ENCODE measurements at regions not wholly inside any gene's neighbourhood (a gene's known extent, or its start where the extent isn't known, plus 50 kb on each side); places are given as distances from the start of the nearest gene placed in this dataset.
"Not testable (repeated sequence)": the region's sequence is repeated elsewhere in the genome, so short reads cannot be mapped to it uniquely, and the experiment has no call there.

DNA sequence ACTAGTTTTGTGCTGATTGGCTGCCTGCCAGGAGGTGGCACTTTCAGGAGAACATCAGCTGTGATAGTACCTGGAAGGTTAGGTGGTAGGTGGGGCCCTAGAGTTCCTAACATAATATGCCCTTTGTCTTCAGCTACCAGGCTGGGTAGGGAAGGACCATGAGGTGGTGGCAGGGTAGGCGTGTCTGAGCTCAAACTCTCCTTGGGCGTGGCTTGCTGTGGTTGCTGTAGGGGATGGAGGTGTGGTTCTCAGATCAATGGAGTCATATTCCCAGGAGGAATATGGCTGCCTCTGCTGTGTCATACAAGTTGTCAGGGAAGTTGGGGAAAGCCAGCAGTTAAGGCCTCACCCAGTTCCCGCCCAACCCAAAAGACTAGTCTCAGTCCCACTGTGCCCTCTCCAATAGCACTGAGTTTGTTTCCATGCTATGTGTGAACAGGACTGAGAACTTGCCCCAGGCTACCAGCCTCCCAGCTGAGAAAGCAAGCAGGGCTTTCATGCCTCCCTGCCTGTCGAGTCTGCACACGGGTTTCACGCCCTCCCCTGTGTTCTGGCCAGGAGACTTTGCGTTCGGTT is 107.7 kb downstream of the CHCHD4 start:
- Histone ChIP-seq H3K4me3 (no peak overlapping the region), H3K27me3 (replicated peaks; ENCODE audit: insufficient read depth) (no peaks in the 10 kb centered on the region), H3K27ac (no peak overlapping the region), H3K4me1 (ENCODE audit: control insufficient read depth in 1 of 2, low read depth in 2 of 2) (no peaks in the 10 kb centered on the region), H3K9me3 (peaks cover under 1% of the 10 kb centered on the region), H3K36me3 (no peaks in the 10 kb centered on the region)
- TF ChIP-seq, protein P1, sequence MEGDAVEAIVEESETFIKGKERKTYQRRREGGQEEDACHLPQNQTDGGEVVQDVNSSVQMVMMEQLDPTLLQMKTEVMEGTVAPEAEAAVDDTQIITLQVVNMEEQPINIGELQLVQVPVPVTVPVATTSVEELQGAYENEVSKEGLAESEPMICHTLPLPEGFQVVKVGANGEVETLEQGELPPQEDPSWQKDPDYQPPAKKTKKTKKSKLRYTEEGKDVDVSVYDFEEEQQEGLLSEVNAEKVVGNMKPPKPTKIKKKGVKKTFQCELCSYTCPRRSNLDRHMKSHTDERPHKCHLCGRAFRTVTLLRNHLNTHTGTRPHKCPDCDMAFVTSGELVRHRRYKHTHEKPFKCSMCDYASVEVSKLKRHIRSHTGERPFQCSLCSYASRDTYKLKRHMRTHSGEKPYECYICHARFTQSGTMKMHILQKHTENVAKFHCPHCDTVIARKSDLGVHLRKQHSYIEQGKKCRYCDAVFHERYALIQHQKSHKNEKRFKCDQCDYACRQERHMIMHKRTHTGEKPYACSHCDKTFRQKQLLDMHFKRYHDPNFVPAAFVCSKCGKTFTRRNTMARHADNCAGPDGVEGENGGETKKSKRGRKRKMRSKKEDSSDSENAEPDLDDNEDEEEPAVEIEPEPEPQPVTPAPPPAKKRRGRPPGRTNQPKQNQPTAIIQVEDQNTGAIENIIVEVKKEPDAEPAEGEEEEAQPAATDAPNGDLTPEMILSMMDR (IDR thresholded peaks at IDR 0.05): no peak
- ATAC-seq (ENCODE audit: insufficient number of reproducible peaks, low FRiP score, low read depth): no peak
- no peak for DNase-seq (ENCODE audit: low spot score)

DNA sequence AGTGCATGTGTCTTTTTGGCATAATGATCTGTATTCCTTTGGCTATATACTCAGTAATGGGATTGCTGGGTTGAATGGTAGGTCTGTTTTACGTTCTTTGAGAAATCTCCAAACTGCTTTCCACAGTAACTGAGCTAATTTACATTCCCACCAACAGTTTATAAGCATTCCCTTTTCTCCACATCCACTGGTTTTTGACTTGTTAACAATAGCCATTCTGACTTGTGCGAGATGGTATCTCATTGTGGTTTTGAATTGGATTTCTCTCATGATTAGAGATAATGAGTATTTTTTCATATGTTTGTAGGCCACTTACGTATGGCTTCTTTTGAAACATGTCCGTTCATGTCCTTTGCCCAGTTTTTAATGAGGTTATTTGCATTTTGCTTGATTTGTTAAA is 117.7 kb downstream of the CHCHD4 start:
- ATAC-seq (ENCODE audit: insufficient number of reproducible peaks, low FRiP score, low read depth) (no peak), DNase-seq (ENCODE audit: low spot score) (no peak)
- Histone ChIP-seq H3K4me1 (ENCODE audit: control insufficient read depth in 1 of 2, low read depth in 2 of 2) (no peaks in the 10 kb centered on the region), H3K27ac (no peak overlapping the region), H3K27me3 (replicated peaks; ENCODE audit: insufficient read depth) (no peaks in the 10 kb centered on the region), H3K4me3 (no peak overlapping the region), H3K9me3 (no peaks in the 10 kb centered on the region), H3K36me3 (no peaks in the 10 kb centered on the region)
- TF ChIP-seq, protein P1 (IDR thresholded peaks at IDR 0.05): no peak

DNA sequence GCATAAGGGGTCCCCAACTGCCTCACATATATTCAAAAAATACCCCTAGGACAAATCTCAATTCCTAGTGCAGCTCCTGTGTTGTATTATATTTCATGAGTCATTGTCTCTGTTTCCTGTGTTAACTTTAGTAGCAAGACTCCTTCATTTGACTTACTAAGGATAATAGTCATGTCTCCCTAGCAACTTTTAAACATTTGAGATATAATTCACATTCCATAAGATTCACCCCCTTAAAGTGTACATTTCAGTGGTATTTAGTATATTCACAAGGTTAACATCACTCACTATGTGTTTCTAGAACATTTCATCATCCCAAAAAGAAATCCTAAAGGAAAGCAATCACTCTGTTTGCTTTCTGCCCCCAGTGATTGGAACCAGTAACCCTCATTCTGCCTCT is 121.3 kb upstream of the WNT7A start:
- TF ChIP-seq, protein P1 (IDR thresholded peaks at IDR 0.05): no peak

DNA sequence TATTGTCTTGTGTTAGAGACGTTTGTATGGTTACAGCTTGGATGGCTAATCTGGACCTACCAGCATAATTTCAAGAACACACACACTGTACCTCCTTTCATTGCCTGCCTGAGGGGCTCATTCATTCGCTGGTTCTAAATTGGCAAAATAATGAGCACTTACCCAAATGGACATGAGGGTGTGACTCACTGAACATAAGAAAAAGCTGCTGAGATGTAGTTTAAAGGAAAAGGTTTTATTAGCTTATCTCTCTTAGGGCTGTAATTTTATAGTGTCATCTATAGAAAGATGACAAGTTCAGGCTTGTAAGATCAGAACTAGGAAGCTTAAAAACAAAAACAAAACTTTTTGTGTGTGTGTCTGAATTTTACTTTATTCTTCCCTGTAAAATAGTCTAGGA is 120.7 kb upstream of the WNT7A start:
- no peaks in the 10 kb centered on the region for H3K4me1 ChIP-seq (ENCODE audit: control insufficient read depth in 1 of 2, low read depth in 2 of 2)
- no peak for DNase-seq (ENCODE audit: low spot score)
- no peaks in the 10 kb centered on the region for H3K27me3 ChIP-seq (replicated peaks; ENCODE audit: insufficient read depth)
- TF ChIP-seq, protein P1 (IDR thresholded peaks at IDR 0.05): no peak
- no peak overlapping the region for H3K4me3 ChIP-seq
- ATAC-seq (ENCODE audit: insufficient number of reproducible peaks, low FRiP score, low read depth): no peak
- H3K9me3 ChIP-seq: no peaks in the 10 kb centered on the region
- H3K36me3 ChIP-seq: no peaks in the 10 kb centered on the region
- H3K27ac ChIP-seq: no peak overlapping the region

More for the DNA sequence above, 121.3 kb upstream of the WNT7A start:
- Histone ChIP-seq H3K36me3 (no peaks in the 10 kb centered on the region), H3K4me1 (ENCODE audit: control insufficient read depth in 1 of 2, low read depth in 2 of 2) (no peaks in the 10 kb centered on the region), H3K9me3 (no peaks in the 10 kb centered on the region), H3K4me3 (no peak overlapping the region), H3K27me3 (replicated peaks; ENCODE audit: insufficient read depth) (no peaks in the 10 kb centered on the region), H3K27ac (no peak overlapping the region)
- no peak for DNase-seq (ENCODE audit: low spot score)
- ATAC-seq (ENCODE audit: insufficient number of reproducible peaks, low FRiP score, low read depth): no peak

DNA sequence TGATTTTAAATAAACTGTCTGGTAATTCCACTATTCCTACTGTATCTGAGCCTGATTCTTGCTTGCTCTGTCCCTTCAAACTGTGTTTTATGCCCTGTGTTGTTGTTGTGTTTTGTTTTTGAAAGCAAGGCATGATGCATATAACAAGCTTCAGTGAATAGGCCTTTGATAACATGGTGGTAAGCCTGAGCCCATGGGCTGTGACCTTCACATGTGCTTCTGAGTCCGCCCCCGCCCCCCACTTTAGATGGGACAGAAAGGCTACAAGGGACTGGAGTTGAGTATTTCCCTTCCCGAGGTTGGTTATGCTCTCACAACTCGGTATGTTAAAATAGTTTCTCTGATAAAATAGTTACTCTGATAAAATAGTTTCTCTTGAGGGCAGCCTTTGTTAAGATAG is 119.0 kb upstream of the WNT7A start:
- H3K27ac ChIP-seq: no peak overlapping the region
- DNase-seq (ENCODE audit: low spot score): no peak
- H3K27me3 ChIP-seq (replicated peaks; ENCODE audit: insufficient read depth): no peaks in the 10 kb centered on the region
- no peak overlapping the region for H3K4me3 ChIP-seq
- H3K36me3 ChIP-seq: no peaks in the 10 kb centered on the region
- TF ChIP-seq, protein P1 (IDR thresholded peaks at IDR 0.05): no peak
- no peak for ATAC-seq (ENCODE audit: insufficient number of reproducible peaks, low FRiP score, low read depth)
- no peaks in the 10 kb centered on the region for H3K9me3 ChIP-seq
- H3K4me1 ChIP-seq (ENCODE audit: control insufficient read depth in 1 of 2, low read depth in 2 of 2): no peaks in the 10 kb centered on the region

DNA sequence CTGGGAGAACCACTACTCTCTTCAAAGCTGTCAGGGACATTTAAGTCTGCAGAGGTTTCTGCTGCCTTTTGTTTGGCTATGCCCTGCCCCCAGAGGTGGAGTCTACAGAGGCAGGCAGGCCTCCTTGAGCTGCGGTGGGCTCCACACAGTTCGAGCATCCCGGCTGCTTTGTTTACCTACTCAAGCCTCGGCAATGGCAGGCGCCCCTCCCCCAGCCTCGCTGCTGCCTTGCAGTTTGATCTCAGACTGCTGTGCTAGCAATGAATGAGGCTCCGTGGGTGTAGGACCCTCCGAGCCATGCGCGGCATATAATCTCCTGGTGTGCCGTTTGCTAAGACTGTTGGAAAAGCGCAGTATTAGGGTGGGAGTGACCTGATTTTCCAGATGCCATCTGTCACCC is 115.3 kb upstream of the WNT7A start:
- DNase-seq (ENCODE audit: low spot score); H3K4me1 ChIP-seq (ENCODE audit: control insufficient read depth in 1 of 2, low read depth in 2 of 2); H3K27me3 ChIP-seq (replicated peaks; ENCODE audit: insufficient read depth); ATAC-seq (ENCODE audit: insufficient number of reproducible peaks, low FRiP score, low read depth); H3K27ac ChIP-seq; H3K4me3 ChIP-seq; H3K9me3 ChIP-seq; H3K36me3 ChIP-seq: not testable (repeated sequence)

DNA sequence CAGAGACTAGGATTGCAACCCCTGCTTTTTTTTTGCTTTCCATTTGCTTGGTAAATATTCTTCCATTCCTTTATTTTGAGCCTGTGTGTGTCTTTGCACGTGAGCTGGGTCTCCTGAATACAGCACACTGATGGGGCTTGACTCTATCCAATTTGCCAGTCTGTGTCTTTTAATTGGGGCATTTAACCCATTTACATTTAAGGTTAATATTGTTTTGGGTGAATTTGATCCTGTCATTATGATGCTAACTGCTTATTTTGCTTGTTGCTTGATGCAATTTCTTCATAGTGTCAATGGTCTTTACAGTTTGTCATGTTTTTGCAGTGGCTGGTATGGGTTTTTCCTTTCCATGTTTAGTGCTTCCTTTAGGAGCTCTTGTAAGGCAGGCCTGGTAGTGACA is 109.1 kb upstream of the WNT7A start:
- not testable (repeated sequence) for H3K4me1 ChIP-seq (ENCODE audit: control insufficient read depth in 1 of 2, low read depth in 2 of 2)

More for the DNA sequence above, 109.1 kb upstream of the WNT7A start:
- H3K27me3 ChIP-seq (replicated peaks; ENCODE audit: insufficient read depth); H3K4me3 ChIP-seq; ATAC-seq (ENCODE audit: insufficient number of reproducible peaks, low FRiP score, low read depth); H3K9me3 ChIP-seq; H3K36me3 ChIP-seq; DNase-seq (ENCODE audit: low spot score); H3K27ac ChIP-seq: not testable (repeated sequence)
